Caco-2 (cell line): ENCODE measurements at regions not wholly inside any gene's neighbourhood (a gene's known extent, or its start where the extent isn't known, plus 50 kb on each side); places are given as distances from the start of the nearest gene placed in this dataset.

Experiments used
- BruUV-seq: library from RNA; stranded (reverse); fragments of 400-500 nt; replicated peaks from 2 replicates; lab custom pipeline; 2021; lab: Mats Ljungman, UMichigan
- CTCF ChIA-PET: fragments of 300-600 bp; sonication (Branson Sonifier 250); formaldehyde crosslinking; loops from one replicate; lab custom pipeline; 2022; ENCODE audit warnings: antibody characterized with exemption; lab: Charles Lee
- POLR2A ChIA-PET: fragments of 300-600 bp; sonication (Branson Sonifier 250); formaldehyde crosslinking; loops from one replicate; lab custom pipeline; 2022; ENCODE audit warnings: antibody characterized with exemption; lab: Charles Lee
- DNase-seq, 2 experiments: peaks; one replicate each; pipeline versions ENCODE4 v3.0.0 to v3.0.0-alpha.2; 2020 to 2022
- H3K27me3 ChIP-seq: replicated peaks from 2 replicates; pipeline ENCODE4 v1.6.0; 2011; ENCODE audit warnings: low read length; ENCODE audit not compliant: control insufficient read depth, insufficient read depth
- H3K36me3 ChIP-seq: 2 replicates; pipeline ENCODE4 v1.5.1; 2011; ENCODE audit warnings: low read length; ENCODE audit not compliant: control insufficient read depth, insufficient read depth
- H3K4me1 ChIP-seq: fragments of 250-450 bp; sonication (Bioruptor Pico); 2 replicates; pipeline ENCODE4 v1.5.1; 2020; ENCODE audit warnings: mild to moderate bottlenecking
- H3K4me3 ChIP-seq: 2 replicates; pipeline ENCODE4 v1.5.1; 2011; ENCODE audit warnings: low read depth, mild to moderate bottlenecking, control low read depth, low read length
- H3K9me3 ChIP-seq: fragments of 250-450 bp; sonication (Bioruptor Pico); 2 replicates; pipeline ENCODE4 v1.5.1; 2020; ENCODE audit warnings: mild to moderate bottlenecking, moderate library complexity
- H3K27ac Mint-ChIP-seq: one replicate; pipeline ENCODE4 v1.8.0; 2022; ENCODE audit warnings: mixed read lengths; ENCODE audit not compliant: unreplicated experiment
- H3K27me3 Mint-ChIP-seq: one replicate; pipeline ENCODE4 v1.8.0; 2022; ENCODE audit warnings: mixed read lengths; ENCODE audit not compliant: insufficient read depth, unreplicated experiment
- H3K36me3 Mint-ChIP-seq: one replicate; pipeline ENCODE4 v1.8.0; 2022; ENCODE audit warnings: mild to moderate bottlenecking, mixed read lengths; ENCODE audit not compliant: insufficient read depth, unreplicated experiment
- H3K4me1 Mint-ChIP-seq: one replicate; pipeline ENCODE4 v1.8.0; 2022; ENCODE audit warnings: low read depth, mixed read lengths; ENCODE audit not compliant: unreplicated experiment
- H3K4me3 Mint-ChIP-seq: one replicate; pipeline ENCODE4 v1.8.0; 2022; ENCODE audit warnings: mild to moderate bottlenecking, moderate library complexity, mixed read lengths; ENCODE audit not compliant: unreplicated experiment
- H3K9me3 Mint-ChIP-seq: one replicate; pipeline ENCODE4 v1.8.0; 2022; ENCODE audit warnings: mixed read lengths; ENCODE audit not compliant: unreplicated experiment
- intact Hi-C: fragments of 100-400 bp; cut with micrococcal nuclease; formaldehyde crosslinking; loops from one replicate; pipeline ENCODE4 v1.10.0; 2022; ENCODE audit not compliant: unreplicated experiment
- TF ChIP-seq, protein P1 (sequence below), 2 experiments: fragments of 200-600 bp in 1 of 2; IDR thresholded peaks; 1 replicate in 1 of 2; 2 replicates in 1 of 2; pipeline versions ENCODE4 v1.5.1 to v1.8.0; 2011 to 2022; ENCODE audit warnings: antibody characterized with exemption in 1 of 2, control low read depth in 1 of 2, inconsistent platforms in 1 of 2, low read depth in 1 of 2, low read length in 1 of 2, mild to moderate bottlenecking in 1 of 2, moderate library complexity in 1 of 2; ENCODE audit not compliant: insufficient read depth in 1 of 2, severe bottlenecking in 1 of 2, unreplicated experiment in 1 of 2

- Histone ChIP-seq H3K27me3 (no peaks in the 10 kb centered on the region), H3K36me3 (no peaks in the 10 kb centered on the region), H3K4me3 (no peak overlapping the region), H3K9me3 (no peaks in the 10 kb centered on the region), H3K4me1 (no peaks in the 10 kb centered on the region)
- no peak overlapping the region for H3K27ac Mint-ChIP-seq
- intact Hi-C loops: no loop called here
- no peak overlapping the region for H3K4me3 Mint-ChIP-seq
- ChIA-PET CTCF (no interaction called here), POLR2A (no interaction called here)
- no peaks in the 10 kb centered on the region for H3K9me3 Mint-ChIP-seq
- H3K27me3 Mint-ChIP-seq: peaks cover 12% of the 10 kb centered on the region
- BruUV-seq: no TSS peak
- DNase-seq: no peak
- TF ChIP-seq, protein P1, sequence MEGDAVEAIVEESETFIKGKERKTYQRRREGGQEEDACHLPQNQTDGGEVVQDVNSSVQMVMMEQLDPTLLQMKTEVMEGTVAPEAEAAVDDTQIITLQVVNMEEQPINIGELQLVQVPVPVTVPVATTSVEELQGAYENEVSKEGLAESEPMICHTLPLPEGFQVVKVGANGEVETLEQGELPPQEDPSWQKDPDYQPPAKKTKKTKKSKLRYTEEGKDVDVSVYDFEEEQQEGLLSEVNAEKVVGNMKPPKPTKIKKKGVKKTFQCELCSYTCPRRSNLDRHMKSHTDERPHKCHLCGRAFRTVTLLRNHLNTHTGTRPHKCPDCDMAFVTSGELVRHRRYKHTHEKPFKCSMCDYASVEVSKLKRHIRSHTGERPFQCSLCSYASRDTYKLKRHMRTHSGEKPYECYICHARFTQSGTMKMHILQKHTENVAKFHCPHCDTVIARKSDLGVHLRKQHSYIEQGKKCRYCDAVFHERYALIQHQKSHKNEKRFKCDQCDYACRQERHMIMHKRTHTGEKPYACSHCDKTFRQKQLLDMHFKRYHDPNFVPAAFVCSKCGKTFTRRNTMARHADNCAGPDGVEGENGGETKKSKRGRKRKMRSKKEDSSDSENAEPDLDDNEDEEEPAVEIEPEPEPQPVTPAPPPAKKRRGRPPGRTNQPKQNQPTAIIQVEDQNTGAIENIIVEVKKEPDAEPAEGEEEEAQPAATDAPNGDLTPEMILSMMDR (IDR thresholded peaks at IDR 0.05; ENCODE audit: insufficient read depth in 1 of 2, low read depth in 1 of 2, low read length in 1 of 2, severe bottlenecking in 1 of 2, unreplicated experiment in 1 of 2): no peak
- no peaks in the 10 kb centered on the region for H3K36me3 Mint-ChIP-seq
- H3K4me1 Mint-ChIP-seq: no peaks in the 10 kb centered on the region
Observed at GRCh38 chr2:58501371-58502160, 260.4 kb upstream of the FANCL start.

DNA sequence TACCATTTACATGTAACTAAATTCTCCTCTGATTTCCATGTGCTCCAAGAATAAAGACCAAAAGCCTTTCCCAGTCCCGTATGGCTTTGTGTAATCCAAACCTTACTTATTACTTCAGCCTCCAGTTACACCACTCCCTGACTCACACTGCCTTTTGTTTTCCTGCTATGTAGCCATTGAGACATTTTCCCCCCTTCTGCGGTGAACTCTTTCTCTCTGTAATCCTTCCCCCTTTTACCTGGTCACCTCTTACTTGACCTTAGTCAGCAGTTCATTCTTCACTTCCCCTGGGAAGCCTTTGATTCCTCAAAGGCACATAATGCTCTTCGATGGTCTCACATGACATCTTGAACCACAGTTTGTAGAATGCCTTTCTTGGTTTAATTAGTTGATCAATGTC is 256.0 kb upstream of the FANCL start:
- POLR2A ChIA-PET: no interaction called here
- H3K4me1 Mint-ChIP-seq: no peaks in the 10 kb centered on the region
- TF ChIP-seq, protein P1 (IDR thresholded peaks at IDR 0.05; ENCODE audit: insufficient read depth in 1 of 2, low read depth in 1 of 2, low read length in 1 of 2, severe bottlenecking in 1 of 2, unreplicated experiment in 1 of 2): no peak

GRCh38 chr2:58495806-58496205 is 254.7 kb upstream of the FANCL start:
- peaks cover 2% of the 10 kb centered on the region for H3K27me3 Mint-ChIP-seq
- H3K4me3 Mint-ChIP-seq: no peak overlapping the region
- no peak for DNase-seq
- H3K36me3 ChIP-seq: no peaks in the 10 kb centered on the region
- H3K36me3 Mint-ChIP-seq: no peaks in the 10 kb centered on the region
- TF ChIP-seq, protein P1 (IDR thresholded peaks at IDR 0.05; ENCODE audit: insufficient read depth in 1 of 2, low read depth in 1 of 2, low read length in 1 of 2, severe bottlenecking in 1 of 2, unreplicated experiment in 1 of 2): no peak
- H3K4me3 ChIP-seq: no peak overlapping the region
- H3K9me3 Mint-ChIP-seq: no peaks in the 10 kb centered on the region
- H3K27ac Mint-ChIP-seq: no peak overlapping the region
- intact Hi-C loops: no loop called here
- POLR2A ChIA-PET: no interaction called here
- H3K9me3 ChIP-seq: no peaks in the 10 kb centered on the region
- CTCF ChIA-PET: interaction anchor here (0.5 kb wide), 1 partner anchor 37 kb away, joined by 3 read pairs; no protein-coding TSS in a partner anchor
- no peaks in the 10 kb centered on the region for H3K4me1 ChIP-seq
- no peaks in the 10 kb centered on the region for H3K4me1 Mint-ChIP-seq
- BruUV-seq: no TSS peak
- no peaks in the 10 kb centered on the region for H3K27me3 ChIP-seq

More for the DNA sequence above, 256.0 kb upstream of the FANCL start:
- CTCF ChIA-PET: no interaction called here
- Histone ChIP-seq H3K27me3 (no peaks in the 10 kb centered on the region), H3K4me3 (no peak overlapping the region), H3K9me3 (no peaks in the 10 kb centered on the region), H3K4me1 (no peaks in the 10 kb centered on the region), H3K36me3 (no peaks in the 10 kb centered on the region)
- no peak overlapping the region for H3K27ac Mint-ChIP-seq
- no TSS peak for BruUV-seq
- H3K36me3 Mint-ChIP-seq: no peaks in the 10 kb centered on the region
- intact Hi-C loops: no loop called here
- no peaks in the 10 kb centered on the region for H3K9me3 Mint-ChIP-seq
- DNase-seq: no peak
- H3K4me3 Mint-ChIP-seq: no peak overlapping the region
- peaks cover 2% of the 10 kb centered on the region for H3K27me3 Mint-ChIP-seq
